ENCODE measurements at regions not wholly inside any gene's neighbourhood (a gene's known extent, or its start where the extent isn't known, plus 50 kb on each side); places are given as distances from the start of the nearest gene placed in this dataset.

GRCh38 chr6:20312606-20313005, 89.1 kb upstream of the E2F3 start:
- intact Hi-C loops (cut with DNase I; ENCODE audit: low total_unique reads), result no loop called here
- Histone ChIP-seq H3K4me1 (no peaks in the 10 kb centered on the region), H3K27me3 (no peaks in the 10 kb centered on the region), H3K36me3 (no peaks in the 10 kb centered on the region), H3K4me3 (no peak overlapping the region), H3K27ac (no peak overlapping the region), H3K9me3 (no peaks in the 10 kb centered on the region)
- no peak for DNase-seq (ENCODE audit: low spot score in 2 of 2)
- TF ChIP-seq POLR2A (IDR thresholded peaks at IDR 0.05) (no peak), POLR2AphosphoS5 (IDR thresholded peaks at IDR 0.05) (no peak), CTCF (IDR thresholded peaks at IDR 0.05) (no peak)

- no peaks in the 10 kb centered on the region for H3K4me1 ChIP-seq
- H3K9me3 ChIP-seq, result no peaks in the 10 kb centered on the region
- intact Hi-C loops (cut with DNase I; ENCODE audit: low total_unique reads), result no loop called here
- H3K36me3 ChIP-seq, result no peaks in the 10 kb centered on the region
- no peaks in the 10 kb centered on the region for H3K27me3 ChIP-seq
- H3K27ac ChIP-seq, result no peak overlapping the region
- no peak overlapping the region for H3K4me3 ChIP-seq
- no peak for DNase-seq (ENCODE audit: low spot score in 2 of 2)
- no peak for TF ChIP-seq POLR2A (IDR thresholded peaks at IDR 0.05)
- TF ChIP-seq POLR2AphosphoS5 (IDR thresholded peaks at IDR 0.05), result no peak
- no peak for TF ChIP-seq CTCF (IDR thresholded peaks at IDR 0.05)
These were observed 88.6 kb upstream of the E2F3 start for GRCh38 chr6:20313051-20313450.

GRCh38 chr6:20313960-20314530, 87.6 kb upstream of the E2F3 start:
- intact Hi-C loops (cut with DNase I; ENCODE audit: low total_unique reads), result no loop called here
- TF ChIP-seq POLR2A (IDR thresholded peaks at IDR 0.05), result no peak
- H3K36me3 ChIP-seq, result no peaks in the 10 kb centered on the region
- H3K27me3 ChIP-seq, result no peaks in the 10 kb centered on the region
- no peak overlapping the region for H3K4me3 ChIP-seq
- H3K4me1 ChIP-seq, result no peaks in the 10 kb centered on the region
- no peaks in the 10 kb centered on the region for H3K9me3 ChIP-seq
- no peak for DNase-seq (ENCODE audit: low spot score in 2 of 2)
- H3K27ac ChIP-seq, result no peak overlapping the region

- no peak for DNase-seq (ENCODE audit: low spot score in 2 of 2)
- H3K27me3 ChIP-seq, result no peaks in the 10 kb centered on the region
- H3K4me3 ChIP-seq, result no peak overlapping the region
- no peaks in the 10 kb centered on the region for H3K9me3 ChIP-seq
- intact Hi-C loops (cut with DNase I; ENCODE audit: low total_unique reads), result no loop called here
- no peaks in the 10 kb centered on the region for H3K4me1 ChIP-seq
- H3K27ac ChIP-seq, result no peak overlapping the region
- no peaks in the 10 kb centered on the region for H3K36me3 ChIP-seq
- TF ChIP-seq POLR2A (IDR thresholded peaks at IDR 0.05) (no peak), CTCF (IDR thresholded peaks at IDR 0.05) (no peak), POLR2AphosphoS5 (IDR thresholded peaks at IDR 0.05) (no peak)
These were observed 86.5 kb upstream of the E2F3 start for GRCh38 chr6:20314866-20315845.

- no peaks in the 10 kb centered on the region for H3K9me3 ChIP-seq
- no peak for DNase-seq (ENCODE audit: low spot score in 2 of 2)
- no peak overlapping the region for H3K4me3 ChIP-seq
- intact Hi-C loops (cut with DNase I; ENCODE audit: low total_unique reads), result no loop called here
- H3K27me3 ChIP-seq, result no peaks in the 10 kb centered on the region
- no peaks in the 10 kb centered on the region for H3K36me3 ChIP-seq
- TF ChIP-seq CTCF (IDR thresholded peaks at IDR 0.05), result no peak
- no peak for TF ChIP-seq POLR2AphosphoS5 (IDR thresholded peaks at IDR 0.05)
- TF ChIP-seq POLR2A (IDR thresholded peaks at IDR 0.05), result no peak
- no peaks in the 10 kb centered on the region for H3K4me1 ChIP-seq
- H3K27ac ChIP-seq, result no peak overlapping the region
These were observed 84.2 kb upstream of the E2F3 start for GRCh38 chr6:20317430-20317829.

Measured in breast epithelium (tissue), 4 donors.